Choroid plexus epithelial cell (primary cell): ENCODE measurements at regions not wholly inside any gene's neighbourhood (a gene's known extent, or its start where the extent isn't known, plus 50 kb on each side); places are given as distances from the start of the nearest gene placed in this dataset.

ENCODE experiments used
- DNase-seq: peaks from one replicate; pipeline ENCODE4 v3.0.0-alpha.2; 2010; ENCODE audit warnings: low read depth
- H3K4me3 ChIP-seq: 2 replicates; pipeline ENCODE4 v1.5.1; 2011; ENCODE audit warnings: low read depth, mild to moderate bottlenecking, control low read depth, low read length, moderate library complexity
- TF ChIP-seq, protein P1 (sequence below): conservative IDR thresholded peaks from 2 replicates; pipeline ENCODE4 v1.5.1; 2011; ENCODE audit warnings: low read depth, mild to moderate bottlenecking, control low read depth, inconsistent platforms, low read length, moderate library complexity

GRCh38 chr3:106454497-106454896 is 585.7 kb upstream of the CBLB start:
- TF ChIP-seq, protein P1, sequence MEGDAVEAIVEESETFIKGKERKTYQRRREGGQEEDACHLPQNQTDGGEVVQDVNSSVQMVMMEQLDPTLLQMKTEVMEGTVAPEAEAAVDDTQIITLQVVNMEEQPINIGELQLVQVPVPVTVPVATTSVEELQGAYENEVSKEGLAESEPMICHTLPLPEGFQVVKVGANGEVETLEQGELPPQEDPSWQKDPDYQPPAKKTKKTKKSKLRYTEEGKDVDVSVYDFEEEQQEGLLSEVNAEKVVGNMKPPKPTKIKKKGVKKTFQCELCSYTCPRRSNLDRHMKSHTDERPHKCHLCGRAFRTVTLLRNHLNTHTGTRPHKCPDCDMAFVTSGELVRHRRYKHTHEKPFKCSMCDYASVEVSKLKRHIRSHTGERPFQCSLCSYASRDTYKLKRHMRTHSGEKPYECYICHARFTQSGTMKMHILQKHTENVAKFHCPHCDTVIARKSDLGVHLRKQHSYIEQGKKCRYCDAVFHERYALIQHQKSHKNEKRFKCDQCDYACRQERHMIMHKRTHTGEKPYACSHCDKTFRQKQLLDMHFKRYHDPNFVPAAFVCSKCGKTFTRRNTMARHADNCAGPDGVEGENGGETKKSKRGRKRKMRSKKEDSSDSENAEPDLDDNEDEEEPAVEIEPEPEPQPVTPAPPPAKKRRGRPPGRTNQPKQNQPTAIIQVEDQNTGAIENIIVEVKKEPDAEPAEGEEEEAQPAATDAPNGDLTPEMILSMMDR = no peak
- DNase-seq = no peak
- H3K4me3 ChIP-seq = no peak overlapping the region

DNA sequence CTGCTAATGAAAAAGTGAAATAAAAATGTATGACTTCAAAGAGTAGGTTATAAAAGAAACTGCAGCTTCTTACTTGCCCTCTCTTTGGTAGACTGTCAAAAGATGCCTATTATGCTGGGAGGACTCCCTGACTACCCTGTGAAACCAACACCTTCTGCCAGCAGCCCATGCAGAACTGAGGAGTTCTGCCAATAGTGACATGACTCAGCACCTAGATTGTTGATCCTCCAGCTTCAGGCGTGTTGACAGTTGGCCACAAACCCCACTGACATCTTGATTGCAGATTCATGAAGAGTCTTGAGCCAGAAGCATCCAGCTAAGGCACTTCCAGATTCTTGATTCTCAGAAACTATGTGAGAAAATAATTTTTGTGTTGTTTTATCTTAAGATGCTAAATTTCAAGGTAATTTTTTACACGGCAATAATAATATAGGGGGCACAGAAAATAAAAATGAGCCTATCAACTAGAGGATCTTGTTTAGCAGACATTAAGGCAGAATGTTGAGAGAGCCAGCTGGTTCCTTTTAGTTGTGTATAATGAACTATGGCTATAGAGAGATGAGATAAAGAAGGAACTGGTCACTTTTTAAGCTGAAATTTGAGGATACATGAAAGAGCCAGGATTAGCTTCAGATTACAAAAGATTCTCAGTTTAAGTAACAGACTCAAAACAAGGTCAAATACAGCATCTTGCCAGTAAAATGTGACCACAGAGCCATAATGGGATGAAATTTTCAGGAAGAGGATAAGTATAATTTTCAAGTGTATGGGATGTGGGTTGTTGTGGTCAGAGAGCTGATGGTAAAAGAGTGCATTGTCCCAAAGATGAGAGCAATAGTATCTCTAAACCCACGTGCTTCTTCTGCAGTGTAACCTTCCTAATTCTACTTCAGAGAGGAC is 588.7 kb upstream of the CBLB start:
- H3K4me3 ChIP-seq = no peak overlapping the region
- peak; percentile 84 for DNase-seq
- TF ChIP-seq, protein P1 = no peak

- TF ChIP-seq, protein P1 = no peak
Observed at GRCh38 chr3:106458952-106459351, 590.1 kb upstream of the CBLB start.

GRCh38 chr3:106466881-106467280 is 598.1 kb upstream of the CBLB start:
- TF ChIP-seq, protein P1 = no peak
- DNase-seq = no peak
- no peak overlapping the region for H3K4me3 ChIP-seq

More at GRCh38 chr3:106458952-106459351, 590.1 kb upstream of the CBLB start:
- DNase-seq = no peak
- no peak overlapping the region for H3K4me3 ChIP-seq

- TF ChIP-seq, protein P1 = no peak
- H3K4me3 ChIP-seq = no peak overlapping the region
- DNase-seq = no peak
Observed at GRCh38 chr3:106473576-106474475, 605.0 kb upstream of the CBLB start.

DNA sequence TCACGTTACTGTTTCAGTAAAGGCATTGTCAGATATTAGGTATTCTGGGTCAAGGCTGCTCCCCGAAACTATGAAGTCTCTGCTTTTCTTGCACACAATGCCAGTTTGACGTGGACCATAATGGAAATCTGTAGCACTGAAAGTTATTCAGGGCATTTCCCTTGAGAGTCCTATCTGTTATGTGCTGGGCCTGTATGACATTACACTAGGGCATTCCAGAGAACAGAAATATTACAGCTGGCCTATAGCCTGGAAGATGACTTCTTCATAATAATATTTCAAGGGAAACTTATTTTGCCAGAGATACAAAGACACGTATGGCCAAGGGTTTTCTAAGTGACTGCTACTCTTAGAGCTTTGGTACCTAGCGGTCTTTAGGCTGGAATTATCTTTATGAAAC is 613.6 kb upstream of the CBLB start:
- H3K4me3 ChIP-seq = no peak overlapping the region
- TF ChIP-seq, protein P1 = no peak
- peak; percentile 25 for DNase-seq
